H1 (cell line): ENCODE measurements at regions not wholly inside any gene's neighbourhood (a gene's known extent, or its start where the extent isn't known, plus 50 kb on each side); places are given as distances from the start of the nearest gene placed in this dataset.

ENCODE experiments used
- CTCF ChIA-PET: fragments of 300-600 bp; sonication (Branson Sonifier 250); formaldehyde crosslinking; loops from one replicate; lab custom pipeline; 2021; ENCODE audit not compliant: partially characterized antibody; lab: Charles Lee
- POLR2A ChIA-PET: fragments of 300-600 bp; sonication (Branson Sonifier 250); formaldehyde crosslinking; loops from one replicate; lab custom pipeline; 2021; ENCODE audit warnings: inconsistent platforms; ENCODE audit not compliant: partially characterized antibody; lab: Charles Lee
- DNase-seq, 2 experiments: peaks; one replicate each; pipeline versions ENCODE4 v3.0.0 to v3.0.0-alpha.2; 2010 to 2022; ENCODE audit warnings: low spot score in 2 of 2, low read depth in 1 of 2, mixed read lengths in 1 of 2
- FAIRE-seq: peaks from 2 replicates; lab custom pipeline; 2011; peaks lifted over from hg19 to GRCh38; lab: Jason Lieb, UNC
- H2AFZ ChIP-seq: 2 replicates; pipeline ENCODE4 v1.8.1; 2012; ENCODE audit warnings: low read length, inconsistent platforms
- H2AK5ac ChIP-seq: 2 replicates; pipeline ENCODE4 v1.6.1; 2013; ENCODE audit warnings: low read depth, low read length
- H2BK120ac ChIP-seq: replicated peaks from 2 replicates; pipeline ENCODE3; 2013; ENCODE audit warnings: low read depth, low read length, inconsistent platforms
- H2BK12ac ChIP-seq: 2 replicates; pipeline ENCODE4 v1.6.1; 2013; ENCODE audit warnings: low read depth, low read length
- H2BK15ac ChIP-seq: 2 replicates; pipeline ENCODE4 v1.6.1; 2013; ENCODE audit warnings: low read length
- H2BK20ac ChIP-seq: 2 replicates; pipeline ENCODE4 v1.6.1; 2013; ENCODE audit warnings: low read length
- H2BK5ac ChIP-seq: 2 replicates; pipeline ENCODE4 v1.6.1; 2013; ENCODE audit warnings: low read depth, low read length
- H3K14ac ChIP-seq: 2 replicates; pipeline ENCODE4 v1.6.1; 2013; ENCODE audit warnings: inconsistent platforms; ENCODE audit not compliant: insufficient read length
- H3K18ac ChIP-seq: 2 replicates; pipeline ENCODE4 v1.6.1; 2013; ENCODE audit warnings: low read length; ENCODE audit errors: extremely low read depth
- H3K23ac ChIP-seq: 2 replicates; pipeline ENCODE4 v1.6.1; 2013; ENCODE audit warnings: inconsistent platforms; ENCODE audit not compliant: insufficient read length
- H3K23me2 ChIP-seq: 2 replicates; pipeline ENCODE4 v1.6.1; 2013; ENCODE audit warnings: low read depth, low read length
- H3K27ac ChIP-seq: 2 replicates; pipeline ENCODE4 v1.6.1; 2011; ENCODE audit warnings: low read depth, low read length, inconsistent platforms
- H3K27me3 ChIP-seq, 4 experiments: replicated peaks in 1 of 4; 1 replicate in 1 of 4; 2 replicates in 3 of 4; pipeline versions ENCODE4 v1.6.1 to v1.8.1; 2011 to 2013; ENCODE audit warnings: low read length in 3 of 4, mild to moderate bottlenecking in 3 of 4, inconsistent platforms in 2 of 4, mixed read lengths in 2 of 4, moderate library complexity in 1 of 4; ENCODE audit not compliant: control insufficient read depth in 3 of 4, insufficient read depth in 3 of 4; ENCODE audit errors: extremely low read depth in 1 of 4
- H3K36me3 ChIP-seq, 4 experiments: 2 replicates each; pipeline versions ENCODE4 v1.6.1 to v1.8.1; 2011 to 2013; ENCODE audit warnings: mild to moderate bottlenecking in 4 of 4, low read length in 3 of 4, moderate library complexity in 2 of 4, control low read depth in 1 of 4, inconsistent platforms in 1 of 4; ENCODE audit not compliant: insufficient read depth in 4 of 4, control insufficient read depth in 2 of 4
- H3K4ac ChIP-seq: replicated peaks from 2 replicates; pipeline ENCODE3; 2013; ENCODE audit warnings: low read length, low read depth, mixed read lengths, inconsistent platforms; ENCODE audit not compliant: insufficient read length
- H3K4me1 ChIP-seq, 4 experiments: replicated peaks in 1 of 4; 1 replicate in 1 of 4; 2 replicates in 3 of 4; pipeline versions ENCODE4 v1.6.1 to v1.8.1; 2011 to 2013; ENCODE audit warnings: low read length in 3 of 4, inconsistent platforms in 2 of 4, mixed read lengths in 1 of 4; ENCODE audit not compliant: insufficient read depth in 4 of 4, control insufficient read depth in 3 of 4
- H3K4me2 ChIP-seq, 2 experiments: 2 replicates each; pipeline versions ENCODE4 v1.6.1 to v1.8.1; 2011 to 2013; ENCODE audit warnings: low read depth in 2 of 2, low read length in 2 of 2, control low read depth in 1 of 2, inconsistent platforms in 1 of 2, mild to moderate bottlenecking in 1 of 2; ENCODE audit not compliant: insufficient read depth in 1 of 2
- H3K4me3 ChIP-seq, 4 experiments: fragments of 200-600, 300-600 bp in 1 of 4; sonication (generic), shearing (Covaris generic), sonication (Bioruptor Twin) in 1 of 4; 2 replicates each; pipeline versions ENCODE4 v1.5.1 to v1.8.1; 2011 to 2016; ENCODE audit warnings: low read length in 4 of 4, low read depth in 3 of 4, control low read depth in 2 of 4, inconsistent platforms in 2 of 4, mild to moderate bottlenecking in 2 of 4, mixed read lengths in 1 of 4, moderate library complexity in 1 of 4; ENCODE audit not compliant: insufficient read depth in 2 of 4; ENCODE audit errors: extremely low read depth in 1 of 4
- H3K56ac ChIP-seq: replicated peaks from 2 replicates; pipeline ENCODE3; 2013; ENCODE audit warnings: low read depth, mild to moderate bottlenecking, mixed read lengths, low read length, inconsistent platforms; ENCODE audit not compliant: insufficient read length
- H3K79me1 ChIP-seq: 2 replicates; pipeline ENCODE4 v1.6.1; 2013; ENCODE audit warnings: low read depth, low read length, control low read depth
- H3K79me2 ChIP-seq, 2 experiments: 2 replicates each; pipeline versions ENCODE4 v1.6.1 to v1.8.1; 2012 to 2013; ENCODE audit warnings: low read length in 2 of 2, mild to moderate bottlenecking in 2 of 2, inconsistent platforms in 1 of 2; ENCODE audit not compliant: insufficient read depth in 2 of 2, control insufficient read depth in 1 of 2
- H3K9ac ChIP-seq, 4 experiments: replicated peaks in 1 of 4; 1 replicate in 1 of 4; 2 replicates in 3 of 4; pipeline versions ENCODE4 v1.6.1 to v1.8.1; 2011 to 2013; ENCODE audit warnings: low read depth in 3 of 4, low read length in 3 of 4, control low read depth in 2 of 4, mild to moderate bottlenecking in 2 of 4, moderate library complexity in 2 of 4, inconsistent platforms in 1 of 4; ENCODE audit errors: extremely low read depth in 1 of 4
- H3K9me3 ChIP-seq, 2 experiments: 2 replicates each; pipeline versions ENCODE4 v1.6.1 to v1.8.1; 2012 to 2013; ENCODE audit warnings: mild to moderate bottlenecking in 2 of 2, moderate library complexity in 2 of 2, control low read depth in 1 of 2, inconsistent platforms in 1 of 2, low read depth in 1 of 2, low read length in 1 of 2, mixed read lengths in 1 of 2; ENCODE audit not compliant: insufficient read depth in 2 of 2
- H4K20me1 ChIP-seq, 2 experiments: replicated peaks in 1 of 2; 2 replicates each; pipeline versions ENCODE3 to v1.8.1; 2011 to 2013; ENCODE audit warnings: inconsistent platforms in 2 of 2, low read length in 2 of 2, mild to moderate bottlenecking in 1 of 2; ENCODE audit not compliant: insufficient read depth in 2 of 2, control insufficient read depth in 1 of 2
- H4K5ac ChIP-seq: 2 replicates; pipeline ENCODE4 v1.6.1; 2013; ENCODE audit warnings: low read length, low read depth, mixed read lengths, inconsistent platforms; ENCODE audit not compliant: insufficient read length
- H4K8ac ChIP-seq: 2 replicates; pipeline ENCODE4 v1.8.0; 2013; ENCODE audit warnings: mild to moderate bottlenecking, moderate library complexity, low read length, inconsistent platforms; ENCODE audit not compliant: insufficient read depth; ENCODE audit errors: extremely low read depth
- H4K91ac ChIP-seq: replicated peaks from 2 replicates; pipeline ENCODE3; 2013; ENCODE audit warnings: low read length, mixed read lengths, inconsistent platforms; ENCODE audit not compliant: insufficient read length
- CTCF ChIP-seq, 3 experiments: IDR thresholded peaks; 1 replicate in 2 of 3; 2 replicates in 1 of 3; pipeline versions ENCODE4 v1.5.1 to v1.6.1; 2011; ENCODE audit warnings: low read length in 3 of 3, mild to moderate bottlenecking in 3 of 3, inconsistent platforms in 2 of 3, low read depth in 1 of 3, moderate library complexity in 1 of 3; ENCODE audit not compliant: insufficient read depth in 1 of 3; ENCODE audit errors: control extremely low read depth in 1 of 3
- GABPA ChIP-seq: IDR thresholded peaks from 2 replicates; pipeline ENCODE4 v1.6.1; 2011; ENCODE audit warnings: mild to moderate bottlenecking, low read length, moderate library complexity, borderline replicate concordance; ENCODE audit not compliant: insufficient read depth
- WGBS, 2 experiments: shearing (Covaris generic) in 1 of 2; methylation state at CpG; one replicate each; pipeline versions ENCODE4 v1.1.6 to v1.1.7; 2013 to 2015; ENCODE audit warnings: low lambda C conversion rate in 2 of 2, mixed read lengths in 2 of 2, inconsistent platforms in 1 of 2, low coverage in 1 of 2, missing lambda C conversion rate in 1 of 2; ENCODE audit not compliant: insufficient replicate concordance in 2 of 2, insufficient coverage in 1 of 2, insufficient read length in 1 of 2; ENCODE audit errors: extremely low coverage in 1 of 2, missing lambda C conversion rate in 1 of 2; 5-methylcytosine and 5-hydroxymethylcytosine counted together

- Histone ChIP-seq H2BK120ac (no peak overlapping the region), H3K79me1 (no peaks in the 10 kb centered on the region), H3K9me3 (no peaks in the 10 kb centered on the region), H2BK12ac (no peak overlapping the region), H4K8ac (no peak overlapping the region), H2BK5ac (no peak overlapping the region), H3K23me2 (no peaks in the 10 kb centered on the region), H3K4ac (no peak overlapping the region), H4K20me1 (no peaks in the 10 kb centered on the region), H2AK5ac (no peak overlapping the region), H4K5ac (no peak overlapping the region), H3K27ac (no peak overlapping the region), H3K23ac (no peak overlapping the region), H3K4me3 (no peak overlapping the region), H3K79me2 (no peaks in the 10 kb centered on the region), H2AFZ (no peak overlapping the region), H3K9ac (no peak overlapping the region), H3K27me3 (no peaks in the 10 kb centered on the region), H3K14ac (no peak overlapping the region), H3K4me2 (no peak overlapping the region), H3K4me1 (no peaks in the 10 kb centered on the region), H2BK15ac (no peak overlapping the region), H3K36me3 (no peaks in the 10 kb centered on the region), H4K91ac (no peak overlapping the region), H3K56ac (no peak overlapping the region), H3K18ac (no peak overlapping the region), H2BK20ac (no peak overlapping the region)
- CTCF ChIA-PET = no interaction called here
- WGBS, 2 experiments = 95% methylated on average over 8 of the region's 8 CpGs; no CpG with 5 or more reads in 1 of the 2 experiments
- DNase-seq = no peak
- POLR2A ChIA-PET = no interaction called here
- no peak for FAIRE-seq
- TF ChIP-seq GABPA (no peak), CTCF (IDR thresholded peaks at IDR 0.05; ENCODE audit: control extremely low read depth in 1 of 3, insufficient read depth in 1 of 3, low read depth in 1 of 3, low read length in 3 of 3) (no peak)
Observed at GRCh38 chr11:91433284-91434010, 791.2 kb upstream of the FAT3 start.
